NCI-H748 (cell line): ENCODE measurements at regions not wholly inside any gene's neighbourhood (a gene's known extent, or its start where the extent isn't known, plus 50 kb on each side); places are given as distances from the start of the nearest gene placed in this dataset.

Experiments used
- DNase-seq: peaks from one replicate; lab custom pipeline; 2025; ENCODE audit not compliant: unreplicated experiment; lab: John Stamatoyannopoulos, UW

- no peak for DNase-seq
Observed at GRCh38 chr6:40722553-40723258, 135.5 kb upstream of the LRFN2 start.

GRCh38 chr6:40722091-40722490 lies 134.9 kb upstream of the LRFN2 start:
- DNase-seq: no peak

GRCh38 chr6:40721271-40721952 lies 134.2 kb upstream of the LRFN2 start:
- DNase-seq: peak; percentile 15

GRCh38 chr6:40720375-40720748 lies 133.2 kb upstream of the LRFN2 start:
- no peak for DNase-seq

GRCh38 chr6:40719671-40720374 lies 132.7 kb upstream of the LRFN2 start:
- peak; percentile 68 for DNase-seq

GRCh38 chr6:40718401-40718800 lies 131.2 kb upstream of the LRFN2 start:
- no peak for DNase-seq

GRCh38 chr6:40717411-40718057 lies 130.4 kb upstream of the LRFN2 start:
- no peak for DNase-seq

GRCh38 chr6:40715570-40716403 lies 128.6 kb upstream of the LRFN2 start:
- DNase-seq: peak; percentile 82

- DNase-seq: peak; percentile 99
Observed at GRCh38 chr6:40714576-40715564, 127.7 kb upstream of the LRFN2 start.

GRCh38 chr6:40714143-40714542 lies 127.0 kb upstream of the LRFN2 start:
- peak; percentile 51 for DNase-seq

GRCh38 chr6:40713002-40713719 lies 126.0 kb upstream of the LRFN2 start:
- no peak for DNase-seq

GRCh38 chr6:40710626-40711330 lies 123.6 kb upstream of the LRFN2 start:
- DNase-seq: peak; percentile 83

- no peak for DNase-seq
Observed at GRCh38 chr6:40708049-40708448, 120.9 kb upstream of the LRFN2 start.

- peak; percentile 54 for DNase-seq
Observed at GRCh38 chr6:40706178-40706577, 119.0 kb upstream of the LRFN2 start.

GRCh38 chr6:40705354-40705753 lies 118.2 kb upstream of the LRFN2 start:
- no peak for DNase-seq

GRCh38 chr6:40701352-40702007 lies 114.3 kb upstream of the LRFN2 start:
- no peak for DNase-seq

GRCh38 chr6:40700006-40700580 lies 112.9 kb upstream of the LRFN2 start:
- no peak for DNase-seq
